HepG2 (cell line): ENCODE measurements at regions not wholly inside any gene's neighbourhood (a gene's known extent, or its start where the extent isn't known, plus 50 kb on each side); places are given as distances from the start of the nearest gene placed in this dataset.

Experiments used
- ATAC-seq: fragments of 200-7000 bp; cut with Tn5 transposase; 3 replicates; pipeline ENCODE4 v1.9.1; 2020; ENCODE audit warnings: mild to moderate bottlenecking, moderate library complexity
- BruUV-seq: library from RNA; stranded (reverse); fragments of 400-500 nt; replicated peaks from 2 replicates; lab custom pipeline; 2021; lab: Mats Ljungman, UMichigan
- CTCF ChIA-PET: fragments of 300-600 bp; formaldehyde crosslinking; extraction: SDS; loops from one replicate; lab custom pipeline; 2021; ENCODE audit warnings: low total read pairs, inconsistent platforms, low intra/inter-chr PET ratio; lab: Yijun Ruan, JAX
- POLR2A ChIA-PET: fragments of 350-600 bp; sonication (Branson Sonifier 250); formaldehyde crosslinking; loops from one replicate; lab custom pipeline; 2020; ENCODE audit warnings: antibody characterized with exemption, inconsistent platforms; lab: Yijun Ruan, JAX
- DNase-seq: peaks from one replicate; pipeline ENCODE4 v3.0.0-alpha.2; 2015; ENCODE audit warnings: low spot score
- FAIRE-seq: peaks from 3 replicates; lab custom pipeline; 2011; peaks lifted over from hg19 to GRCh38; lab: Jason Lieb, UNC
- H2AFZ ChIP-seq: one replicate; pipeline ENCODE4 v1.6.1; 2011; ENCODE audit warnings: low read length, inconsistent platforms
- H3K27ac ChIP-seq: fragments of 300-600 bp; 3 replicates; pipeline ENCODE4 v1.8.0; 2011; ENCODE audit warnings: mixed run types, mild to moderate bottlenecking, mixed read lengths, low read length, inconsistent platforms; ENCODE audit not compliant: insufficient read depth; ENCODE audit errors: extremely low read length
- H3K27me3 ChIP-seq, 2 experiments: fragments of 200-600 bp in 1 of 2; 2 replicates in 1 of 2; 3 replicates in 1 of 2; pipeline versions ENCODE4 v1.6.0 to v1.8.0; 2011; ENCODE audit warnings: low read length in 2 of 2, mild to moderate bottlenecking in 2 of 2, moderate library complexity in 2 of 2, inconsistent platforms in 1 of 2; ENCODE audit not compliant: insufficient read depth in 2 of 2, control insufficient read depth in 1 of 2
- H3K36me3 ChIP-seq, 2 experiments: fragments of 200-600 bp in 1 of 2; replicated peaks in 1 of 2; 2 replicates in 1 of 2; 3 replicates in 1 of 2; pipeline versions ENCODE4 v1.5.1 to v1.8.0; 2011; ENCODE audit warnings: low read length in 2 of 2, inconsistent platforms in 1 of 2; ENCODE audit not compliant: insufficient read depth in 2 of 2, control insufficient read depth in 1 of 2
- H3K4me1 ChIP-seq: 2 replicates; pipeline ENCODE4 v1.5.1; 2012; ENCODE audit warnings: low read length, inconsistent platforms; ENCODE audit not compliant: insufficient read depth
- H3K4me2 ChIP-seq: 2 replicates; pipeline ENCODE4 v1.6.0; 2011; ENCODE audit warnings: low read depth, low read length, inconsistent platforms
- H3K4me3 ChIP-seq, 3 experiments: fragments of 200-600 bp in 1 of 3; sonication (generic), shearing (Covaris generic) in 1 of 3; replicated peaks in 1 of 3; 2 replicates each; pipeline ENCODE4 v1.5.1; 2011 to 2016; ENCODE audit warnings: low read length in 3 of 3, inconsistent platforms in 2 of 3, low read depth in 2 of 3, mild to moderate bottlenecking in 2 of 3, control low read depth in 1 of 3, mixed read lengths in 1 of 3; ENCODE audit not compliant: insufficient read depth in 1 of 3
- H3K79me2 ChIP-seq: one replicate; pipeline ENCODE4 v1.6.1; 2011; ENCODE audit warnings: low read length, inconsistent platforms; ENCODE audit not compliant: insufficient read depth
- H3K9ac ChIP-seq: 2 replicates; pipeline ENCODE4 v1.6.0; 2011; ENCODE audit warnings: mild to moderate bottlenecking, low read depth, low read length, inconsistent platforms; ENCODE audit not compliant: insufficient read depth
- H3K9me3 ChIP-seq: 2 replicates; pipeline ENCODE4 v1.5.1; 2012; ENCODE audit warnings: mild to moderate bottlenecking, low read length
- H4K20me1 ChIP-seq: 2 replicates; pipeline ENCODE4 v1.6.0; 2011; ENCODE audit warnings: inconsistent platforms, mild to moderate bottlenecking, low read length, moderate library complexity; ENCODE audit not compliant: insufficient read depth
- AGO2 ChIP-seq: fragments of 200-400 bp; formaldehyde crosslinking; optimal IDR thresholded peaks from 2 replicates; pipeline ENCODE3; 2017; ENCODE audit warnings: mild to moderate bottlenecking, low read depth, low read length, moderate library complexity
- CENPT ChIP-seq: sonication (generic); formaldehyde crosslinking; IDR thresholded peaks from 2 replicates; pipeline ENCODE4 v1.8.0; 2022; ENCODE audit warnings: low read depth, mild to moderate bottlenecking, moderate library complexity, missing genetic modification reagents
- FOXJ3 ChIP-seq: sonication (generic); formaldehyde crosslinking; IDR thresholded peaks from 2 replicates; pipeline ENCODE4 v1.4.0; 2020; ENCODE audit warnings: missing genetic modification reagents, mild to moderate bottlenecking, borderline replicate concordance
- PAWR ChIP-seq: sonication (generic); formaldehyde crosslinking; IDR thresholded peaks from 2 replicates; pipeline ENCODE4 v1.4.0; 2020; ENCODE audit warnings: missing genetic modification reagents, mild to moderate bottlenecking, borderline replicate concordance
- RARG ChIP-seq: sonication (generic); formaldehyde crosslinking; IDR thresholded peaks from 2 replicates; pipeline ENCODE4 v1.4.0; 2020; ENCODE audit warnings: low read depth, mild to moderate bottlenecking, missing genetic modification reagents
- ZBTB39 ChIP-seq: sonication (generic); formaldehyde crosslinking; IDR thresholded peaks from 2 replicates; pipeline ENCODE4 v1.5.0; 2020; ENCODE audit warnings: missing genetic modification reagents
- ZNF251 ChIP-seq: sonication (generic); formaldehyde crosslinking; IDR thresholded peaks from 2 replicates; pipeline ENCODE4 v1.9.0; 2021; ENCODE audit warnings: mild to moderate bottlenecking, missing genetic modification reagents
- ZNF274 ChIP-seq: sonication (generic); formaldehyde crosslinking; IDR thresholded peaks from 2 replicates; pipeline ENCODE4 v1.5.1; 2020; ENCODE audit warnings: mild to moderate bottlenecking, missing genetic modification reagents
- ZNF558 ChIP-seq: sonication (generic); formaldehyde crosslinking; IDR thresholded peaks from 2 replicates; pipeline ENCODE4 v1.9.0; 2022; ENCODE audit warnings: mild to moderate bottlenecking, missing genetic modification reagents, borderline replicate concordance
- ZNF614 ChIP-seq: IDR thresholded peaks from 2 replicates; pipeline ENCODE4 v1.6.1; 2018; ENCODE audit warnings: missing biosample characterization, missing genetic modification reagents, inconsistent platforms, borderline replicate concordance
- ZNF878 ChIP-seq: sonication (generic); formaldehyde crosslinking; IDR thresholded peaks from 2 replicates; pipeline ENCODE4 v1.8.1; 2023; ENCODE audit warnings: mild to moderate bottlenecking, missing genetic modification reagents, moderate library complexity
- ZSCAN20 ChIP-seq: sonication (generic); formaldehyde crosslinking; IDR thresholded peaks from 2 replicates; pipeline ENCODE4 v1.4.0; 2020; ENCODE audit warnings: missing genetic modification reagents, mild to moderate bottlenecking, borderline replicate concordance
- ZSCAN31 ChIP-seq: sonication (generic); formaldehyde crosslinking; IDR thresholded peaks from 2 replicates; pipeline ENCODE4 v1.5.0; 2020; ENCODE audit warnings: low read depth, mild to moderate bottlenecking, missing genetic modification reagents
- WGBS: methylation state at CpG from one replicate; pipeline ENCODE4 v1.1.6; 2017; ENCODE audit warnings: low lambda C conversion rate; 5-methylcytosine and 5-hydroxymethylcytosine counted together
- in situ Hi-C: cut with HindIII; loops from 2 replicates; pipeline ENCODE4 v1.10.0; 2017; ENCODE audit warnings: low pct_unique_long_range_greater_than_20kb; ENCODE audit not compliant: extremely low pct_ligation_motif_present
- intact Hi-C: fragments of 100-400 bp; cut with micrococcal nuclease; formaldehyde crosslinking; loops from one replicate; pipeline ENCODE4 v1.10.0; 2022; ENCODE audit not compliant: unreplicated experiment
- TF ChIP-seq, protein P1 (sequence below): sonication (generic); formaldehyde crosslinking; IDR thresholded peaks from 2 replicates; pipeline ENCODE4 v1.8.1; 2023; ENCODE audit warnings: missing genetic modification reagents, inconsistent platforms, borderline replicate concordance
- TF ChIP-seq, protein P2 (sequence below): sonication (generic); formaldehyde crosslinking; conservative IDR thresholded peaks from 2 replicates; pipeline ENCODE4 v1.8.0; 2022; ENCODE audit warnings: mild to moderate bottlenecking, moderate library complexity, missing genetic modification reagents
- TF ChIP-seq, protein P3 (sequence below): sonication (generic); formaldehyde crosslinking; IDR thresholded peaks from 2 replicates; pipeline ENCODE4 v1.8.0; 2022; ENCODE audit warnings: missing genetic modification reagents, mild to moderate bottlenecking, borderline replicate concordance

GRCh38 chr13:109857803-109858202, 71.4 kb upstream of the IRS2 start (continued):
- TF ChIP-seq AGO2, result no peak
- TF ChIP-seq, all 625 proteins: peak for 0

GRCh38 chr13:109857325-109857724, 70.9 kb upstream of the IRS2 start:
- no peak overlapping the region for H3K9ac ChIP-seq
- in situ Hi-C loops (no loop called here), intact Hi-C loops (no loop called here)
- H3K9me3 ChIP-seq, result no peaks in the 10 kb centered on the region
- FAIRE-seq, result no peak
- H2AFZ ChIP-seq, result no peak overlapping the region
- no peaks in the 10 kb centered on the region for H3K4me1 ChIP-seq
- no peak overlapping the region for H3K4me2 ChIP-seq
- H3K79me2 ChIP-seq, result no peaks in the 10 kb centered on the region
- POLR2A ChIA-PET, result no interaction called here
- H4K20me1 ChIP-seq, result no peaks in the 10 kb centered on the region
- TF ChIP-seq FOXJ3 (CRISPR knock-in tag) (no peak), ZBTB39 (CRISPR knock-in tag) (no peak), CENPT (CRISPR knock-in tag) (no peak), ZSCAN31 (CRISPR knock-in tag) (no peak), RARG (CRISPR knock-in tag) (no peak), PAWR (CRISPR knock-in tag) (no peak), ZNF614 (CRISPR knock-in tag) (no peak), ZNF878 (no peak), ZSCAN20 (no peak), ZNF558 (CRISPR knock-in tag) (no peak), ZNF251 (no peak), ZNF274 (CRISPR knock-in tag) (no peak)
- TF ChIP-seq, protein P1, sequence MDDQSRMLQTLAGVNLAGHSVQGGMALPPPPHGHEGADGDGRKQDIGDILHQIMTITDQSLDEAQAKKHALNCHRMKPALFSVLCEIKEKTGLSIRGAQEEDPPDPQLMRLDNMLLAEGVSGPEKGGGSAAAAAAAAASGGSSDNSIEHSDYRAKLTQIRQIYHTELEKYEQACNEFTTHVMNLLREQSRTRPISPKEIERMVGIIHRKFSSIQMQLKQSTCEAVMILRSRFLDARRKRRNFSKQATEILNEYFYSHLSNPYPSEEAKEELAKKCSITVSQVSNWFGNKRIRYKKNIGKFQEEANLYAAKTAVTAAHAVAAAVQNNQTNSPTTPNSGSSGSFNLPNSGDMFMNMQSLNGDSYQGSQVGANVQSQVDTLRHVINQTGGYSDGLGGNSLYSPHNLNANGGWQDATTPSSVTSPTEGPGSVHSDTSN (CRISPR knock-in tag), result no peak
- TF ChIP-seq, protein P2, sequence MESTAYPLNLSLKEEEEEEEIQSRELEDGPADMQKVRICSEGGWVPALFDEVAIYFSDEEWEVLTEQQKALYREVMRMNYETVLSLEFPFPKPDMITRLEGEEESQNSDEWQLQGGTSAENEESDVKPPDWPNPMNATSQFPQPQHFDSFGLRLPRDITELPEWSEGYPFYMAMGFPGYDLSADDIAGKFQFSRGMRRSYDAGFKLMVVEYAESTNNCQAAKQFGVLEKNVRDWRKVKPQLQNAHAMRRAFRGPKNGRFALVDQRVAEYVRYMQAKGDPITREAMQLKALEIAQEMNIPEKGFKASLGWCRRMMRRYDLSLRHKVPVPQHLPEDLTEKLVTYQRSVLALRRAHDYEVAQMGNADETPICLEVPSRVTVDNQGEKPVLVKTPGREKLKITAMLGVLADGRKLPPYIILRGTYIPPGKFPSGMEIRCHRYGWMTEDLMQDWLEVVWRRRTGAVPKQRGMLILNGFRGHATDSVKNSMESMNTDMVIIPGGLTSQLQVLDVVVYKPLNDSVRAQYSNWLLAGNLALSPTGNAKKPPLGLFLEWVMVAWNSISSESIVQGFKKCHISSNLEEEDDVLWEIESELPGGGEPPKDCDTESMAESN (CRISPR knock-in tag), result no peak
- TF ChIP-seq, protein P3, sequence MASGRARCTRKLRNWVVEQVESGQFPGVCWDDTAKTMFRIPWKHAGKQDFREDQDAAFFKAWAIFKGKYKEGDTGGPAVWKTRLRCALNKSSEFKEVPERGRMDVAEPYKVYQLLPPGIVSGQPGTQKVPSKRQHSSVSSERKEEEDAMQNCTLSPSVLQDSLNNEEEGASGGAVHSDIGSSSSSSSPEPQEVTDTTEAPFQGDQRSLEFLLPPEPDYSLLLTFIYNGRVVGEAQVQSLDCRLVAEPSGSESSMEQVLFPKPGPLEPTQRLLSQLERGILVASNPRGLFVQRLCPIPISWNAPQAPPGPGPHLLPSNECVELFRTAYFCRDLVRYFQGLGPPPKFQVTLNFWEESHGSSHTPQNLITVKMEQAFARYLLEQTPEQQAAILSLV, result no peak
- TF ChIP-seq, all 625 proteins: peak for 0
- H3K27ac ChIP-seq, result no peak overlapping the region
- no peaks in the 10 kb centered on the region; a peak in 1 of 5 replicates for H3K27me3 ChIP-seq
- no peaks in the 10 kb centered on the region for H3K36me3 ChIP-seq
- CTCF ChIA-PET, result no interaction called here
- DNase-seq (no peak), ATAC-seq (no peak)
- no peak overlapping the region for H3K4me3 ChIP-seq
- 44% methylated on average over 4 of the region's 5 CpGs for WGBS
- no TSS peak for BruUV-seq
